Astrocyte (in vitro differentiated cells and primary cell): ENCODE measurements at regions not wholly inside any gene's neighbourhood (a gene's known extent, or its start where the extent isn't known, plus 50 kb on each side); places are given as distances from the start of the nearest gene placed in this dataset.

Experiments
- DNase-seq: peaks from one replicate; pipeline ENCODE4 v3.0.0-alpha.2; 2010; ENCODE audit warnings: low read depth
- FAIRE-seq: peaks from 2 replicates; lab custom pipeline; 2011; peaks lifted over from hg19 to GRCh38; lab: Jason Lieb, UNC
- H2AFZ ChIP-seq: 2 replicates; pipeline ENCODE4 v1.6.0; 2012; ENCODE audit warnings: low read depth, low read length, inconsistent platforms
- H3K27ac ChIP-seq: 2 replicates; pipeline ENCODE4 v1.5.1; 2011; ENCODE audit warnings: low read depth, low read length, inconsistent platforms
- H3K27me3 ChIP-seq: 2 replicates; pipeline ENCODE4 v1.6.0; 2011; ENCODE audit warnings: low read length, inconsistent platforms; ENCODE audit not compliant: insufficient read depth
- H3K36me3 ChIP-seq: 2 replicates; pipeline ENCODE4 v1.5.1; 2011; ENCODE audit warnings: low read length, inconsistent platforms; ENCODE audit not compliant: insufficient read depth
- H3K4me1 ChIP-seq: 2 replicates; pipeline ENCODE4 v1.5.1; 2011; ENCODE audit warnings: low read length, inconsistent platforms; ENCODE audit not compliant: insufficient read depth
- H3K4me2 ChIP-seq: 2 replicates; pipeline ENCODE4 v1.6.0; 2012; ENCODE audit warnings: low read length, inconsistent platforms
- H3K4me3 ChIP-seq: 2 replicates; pipeline ENCODE4 v1.5.1; 2011; ENCODE audit warnings: low read depth, mild to moderate bottlenecking, low read length, inconsistent platforms; ENCODE audit not compliant: insufficient read depth
- H3K79me2 ChIP-seq: 2 replicates; pipeline ENCODE4 v1.6.0; 2012; ENCODE audit warnings: mild to moderate bottlenecking, low read length, inconsistent platforms; ENCODE audit not compliant: insufficient read depth
- H3K9ac ChIP-seq: 2 replicates; pipeline ENCODE4 v1.6.0; 2012; ENCODE audit warnings: mild to moderate bottlenecking, low read length, inconsistent platforms
- H3K9me3 ChIP-seq: 2 replicates; pipeline ENCODE4 v1.5.1; 2012; ENCODE audit warnings: low read depth, mild to moderate bottlenecking, low read length, inconsistent platforms; ENCODE audit not compliant: insufficient read depth
- H4K20me1 ChIP-seq: 2 replicates; pipeline ENCODE4 v1.6.0; 2012; ENCODE audit warnings: low read length, inconsistent platforms; ENCODE audit not compliant: insufficient read depth
- H3K27ac Mint-ChIP-seq: one replicate; pipeline ENCODE4 v1.8.0; 2021; ENCODE audit warnings: mild to moderate bottlenecking, mixed read lengths; ENCODE audit not compliant: unreplicated experiment
- H3K27me3 Mint-ChIP-seq: one replicate; pipeline ENCODE4 v1.8.0; 2021; ENCODE audit warnings: low read depth, mixed read lengths; ENCODE audit not compliant: unreplicated experiment
- H3K36me3 Mint-ChIP-seq: one replicate; pipeline ENCODE4 v1.8.0; 2021; ENCODE audit warnings: low read depth, mixed read lengths; ENCODE audit not compliant: unreplicated experiment
- H3K4me1 Mint-ChIP-seq: one replicate; pipeline ENCODE4 v1.8.0; 2021; ENCODE audit warnings: low read depth, mixed read lengths; ENCODE audit not compliant: unreplicated experiment
- H3K4me3 Mint-ChIP-seq: one replicate; pipeline ENCODE4 v1.8.0; 2021; ENCODE audit warnings: mild to moderate bottlenecking, moderate library complexity, mixed read lengths; ENCODE audit not compliant: unreplicated experiment
- H3K9me3 Mint-ChIP-seq: one replicate; pipeline ENCODE4 v1.8.0; 2021; ENCODE audit warnings: mild to moderate bottlenecking, mixed read lengths; ENCODE audit not compliant: unreplicated experiment
- EZH2 ChIP-seq: IDR thresholded peaks from 2 replicates; pipeline ENCODE4 v1.6.1; 2012; ENCODE audit warnings: mild to moderate bottlenecking, low read length, inconsistent platforms; ENCODE audit not compliant: insufficient read depth
- TF ChIP-seq, protein P1 (sequence below): IDR thresholded peaks from 2 replicates; pipeline ENCODE4 v1.5.1; 2011; ENCODE audit warnings: low read depth, mild to moderate bottlenecking, inconsistent platforms, low read length, moderate library complexity; ENCODE audit not compliant: insufficient read depth

DNA sequence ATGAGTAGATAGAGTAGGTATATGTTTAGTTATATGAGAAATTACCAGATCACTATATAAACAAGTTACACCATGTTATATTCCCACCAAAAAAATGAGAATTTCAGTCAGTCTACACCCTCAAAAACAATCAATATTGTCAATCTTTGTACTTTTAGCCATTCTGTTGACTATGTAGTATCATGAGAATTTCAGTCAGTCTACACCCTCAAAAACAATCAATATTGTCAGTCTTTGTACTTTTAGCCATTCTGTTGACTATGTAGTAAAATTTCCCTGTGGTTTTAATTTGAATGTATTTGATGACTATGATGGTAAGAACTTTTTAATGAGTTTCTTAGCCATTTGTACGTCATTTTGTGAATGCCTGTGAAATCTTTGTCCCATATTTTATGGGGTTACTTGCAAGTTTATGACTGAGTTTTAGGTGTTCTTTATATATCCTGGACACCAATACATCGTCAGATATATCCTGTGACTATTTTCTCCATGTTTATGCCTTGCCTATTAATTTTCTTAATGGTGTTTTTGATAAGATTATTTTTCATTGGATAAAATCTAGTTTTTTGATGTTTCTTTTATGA is 528.4 kb upstream of the SPHKAP start:
- Mint-ChIP-seq H3K27ac (no peak overlapping the region), H3K27me3 (no peaks in the 10 kb centered on the region), H3K9me3 (peaks cover 6% of the 10 kb centered on the region), H3K4me1 (no peaks in the 10 kb centered on the region), H3K4me3 (no peak overlapping the region), H3K36me3 (no peaks in the 10 kb centered on the region)
- no peak for TF ChIP-seq EZH2
- TF ChIP-seq, protein P1, sequence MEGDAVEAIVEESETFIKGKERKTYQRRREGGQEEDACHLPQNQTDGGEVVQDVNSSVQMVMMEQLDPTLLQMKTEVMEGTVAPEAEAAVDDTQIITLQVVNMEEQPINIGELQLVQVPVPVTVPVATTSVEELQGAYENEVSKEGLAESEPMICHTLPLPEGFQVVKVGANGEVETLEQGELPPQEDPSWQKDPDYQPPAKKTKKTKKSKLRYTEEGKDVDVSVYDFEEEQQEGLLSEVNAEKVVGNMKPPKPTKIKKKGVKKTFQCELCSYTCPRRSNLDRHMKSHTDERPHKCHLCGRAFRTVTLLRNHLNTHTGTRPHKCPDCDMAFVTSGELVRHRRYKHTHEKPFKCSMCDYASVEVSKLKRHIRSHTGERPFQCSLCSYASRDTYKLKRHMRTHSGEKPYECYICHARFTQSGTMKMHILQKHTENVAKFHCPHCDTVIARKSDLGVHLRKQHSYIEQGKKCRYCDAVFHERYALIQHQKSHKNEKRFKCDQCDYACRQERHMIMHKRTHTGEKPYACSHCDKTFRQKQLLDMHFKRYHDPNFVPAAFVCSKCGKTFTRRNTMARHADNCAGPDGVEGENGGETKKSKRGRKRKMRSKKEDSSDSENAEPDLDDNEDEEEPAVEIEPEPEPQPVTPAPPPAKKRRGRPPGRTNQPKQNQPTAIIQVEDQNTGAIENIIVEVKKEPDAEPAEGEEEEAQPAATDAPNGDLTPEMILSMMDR = no peak
- H3K36me3 ChIP-seq = no peaks in the 10 kb centered on the region
- H3K9ac ChIP-seq = no peak overlapping the region
- H3K4me3 ChIP-seq = no peak overlapping the region
- H3K4me2 ChIP-seq = no peak overlapping the region
- DNase-seq (no peak), FAIRE-seq (peak; percentile 26)
- H4K20me1 ChIP-seq = no peaks in the 10 kb centered on the region
- H3K4me1 ChIP-seq = no peaks in the 10 kb centered on the region
- H2AFZ ChIP-seq = no peak overlapping the region
- no peaks in the 10 kb centered on the region for H3K9me3 ChIP-seq
- H3K27me3 ChIP-seq = no peaks in the 10 kb centered on the region
- no peaks in the 10 kb centered on the region for H3K79me2 ChIP-seq
- no peak overlapping the region for H3K27ac ChIP-seq

- H3K27me3 Mint-ChIP-seq = no peaks in the 10 kb centered on the region
- no peak overlapping the region for H3K4me2 ChIP-seq
- no peak for TF ChIP-seq EZH2
- TF ChIP-seq, protein P1 = no peak
- no peaks in the 10 kb centered on the region for H3K79me2 ChIP-seq
- no peak overlapping the region for H2AFZ ChIP-seq
- H3K4me3 ChIP-seq = no peak overlapping the region
- H3K4me1 Mint-ChIP-seq = no peaks in the 10 kb centered on the region
- H3K4me1 ChIP-seq = no peaks in the 10 kb centered on the region
- no peak overlapping the region for H3K9ac ChIP-seq
- H3K36me3 ChIP-seq = no peaks in the 10 kb centered on the region
- no peak for DNase-seq
- H3K36me3 Mint-ChIP-seq = no peaks in the 10 kb centered on the region
- FAIRE-seq = no peak
- no peaks in the 10 kb centered on the region for H3K9me3 Mint-ChIP-seq
- H3K27me3 ChIP-seq = no peaks in the 10 kb centered on the region
- H3K27ac ChIP-seq = no peak overlapping the region
- H3K9me3 ChIP-seq = no peaks in the 10 kb centered on the region
- no peak overlapping the region for H3K4me3 Mint-ChIP-seq
- no peaks in the 10 kb centered on the region for H4K20me1 ChIP-seq
- no peak overlapping the region for H3K27ac Mint-ChIP-seq
Observed at GRCh38 chr2:228707846-228708245, 526.4 kb upstream of the SPHKAP start.

- H3K4me2 ChIP-seq = no peak overlapping the region
- no peak overlapping the region for H3K4me3 Mint-ChIP-seq
- peaks cover 15% of the 10 kb centered on the region for H3K4me1 Mint-ChIP-seq
- H2AFZ ChIP-seq = no peak overlapping the region
- no peaks in the 10 kb centered on the region for H3K36me3 Mint-ChIP-seq
- H3K27me3 ChIP-seq = no peaks in the 10 kb centered on the region
- no peaks in the 10 kb centered on the region for H3K36me3 ChIP-seq
- H3K9ac ChIP-seq = no peak overlapping the region
- H4K20me1 ChIP-seq = no peaks in the 10 kb centered on the region
- DNase-seq (no peak), FAIRE-seq (no peak)
- no peak for TF ChIP-seq EZH2
- TF ChIP-seq, protein P1 = no peak
- no peaks in the 10 kb centered on the region for H3K9me3 ChIP-seq
- H3K4me1 ChIP-seq = peaks cover 2% of the 10 kb centered on the region
- H3K9me3 Mint-ChIP-seq = no peaks in the 10 kb centered on the region
- H3K4me3 ChIP-seq = no peak overlapping the region
- no peaks in the 10 kb centered on the region for H3K27me3 Mint-ChIP-seq
- no peak overlapping the region for H3K27ac ChIP-seq
- H3K27ac Mint-ChIP-seq = no peak overlapping the region
- H3K79me2 ChIP-seq = no peaks in the 10 kb centered on the region
Observed at GRCh38 chr2:228705318-228705717, 523.8 kb upstream of the SPHKAP start.
